Gastroesophageal sphincter (tissue), 3 donors: ENCODE measurements at regions not wholly inside any gene's neighbourhood (a gene's known extent, or its start where the extent isn't known, plus 50 kb on each side); places are given as distances from the start of the nearest gene placed in this dataset.

ENCODE experiments used
- EP300 ChIP-seq: sonication (generic); formaldehyde crosslinking; IDR thresholded peaks from one replicate; pipeline ENCODE4 v1.6.1; 2017; ENCODE audit warnings: antibody characterized with exemption, mild to moderate bottlenecking
- POLR2AphosphoS5 ChIP-seq: sonication (generic); formaldehyde crosslinking; IDR thresholded peaks from one replicate; pipeline ENCODE4 v1.6.1; 2017; ENCODE audit warnings: antibody characterized with exemption
- TF ChIP-seq, protein P1 (sequence below), 4 experiments: fragments of 200-600 bp in 2 of 4; fragments of 450-650 bp in 2 of 4; sonication (generic) in 1 of 4; IDR thresholded peaks; one replicate each; pipeline ENCODE4 v1.5.1; 2017 to 2019; ENCODE audit warnings: antibody characterized with exemption in 4 of 4, mild to moderate bottlenecking in 2 of 4, moderate library complexity in 2 of 4

DNA sequence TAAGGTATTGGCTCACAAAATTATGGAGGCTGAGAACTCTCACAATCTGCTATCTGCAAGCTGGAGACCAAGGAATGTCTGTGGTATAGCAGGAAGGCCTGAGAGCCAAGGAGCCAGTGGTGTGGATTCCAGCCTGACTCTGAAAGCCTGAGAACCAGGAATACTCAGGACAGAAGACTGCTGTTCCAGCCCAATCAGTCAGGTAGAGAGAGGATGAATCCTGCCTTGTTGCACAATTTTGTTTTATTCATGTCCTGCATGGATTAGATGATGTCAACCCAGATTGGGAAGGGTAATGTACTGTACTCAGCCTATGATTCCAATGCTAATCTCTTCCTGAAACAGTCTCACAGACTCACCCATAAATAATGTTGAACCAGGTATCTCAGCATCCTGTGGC lies 312.4 kb upstream of the KCNMB2 start:
- TF ChIP-seq EP300 (no peak), POLR2AphosphoS5 (no peak)
- TF ChIP-seq, protein P1, sequence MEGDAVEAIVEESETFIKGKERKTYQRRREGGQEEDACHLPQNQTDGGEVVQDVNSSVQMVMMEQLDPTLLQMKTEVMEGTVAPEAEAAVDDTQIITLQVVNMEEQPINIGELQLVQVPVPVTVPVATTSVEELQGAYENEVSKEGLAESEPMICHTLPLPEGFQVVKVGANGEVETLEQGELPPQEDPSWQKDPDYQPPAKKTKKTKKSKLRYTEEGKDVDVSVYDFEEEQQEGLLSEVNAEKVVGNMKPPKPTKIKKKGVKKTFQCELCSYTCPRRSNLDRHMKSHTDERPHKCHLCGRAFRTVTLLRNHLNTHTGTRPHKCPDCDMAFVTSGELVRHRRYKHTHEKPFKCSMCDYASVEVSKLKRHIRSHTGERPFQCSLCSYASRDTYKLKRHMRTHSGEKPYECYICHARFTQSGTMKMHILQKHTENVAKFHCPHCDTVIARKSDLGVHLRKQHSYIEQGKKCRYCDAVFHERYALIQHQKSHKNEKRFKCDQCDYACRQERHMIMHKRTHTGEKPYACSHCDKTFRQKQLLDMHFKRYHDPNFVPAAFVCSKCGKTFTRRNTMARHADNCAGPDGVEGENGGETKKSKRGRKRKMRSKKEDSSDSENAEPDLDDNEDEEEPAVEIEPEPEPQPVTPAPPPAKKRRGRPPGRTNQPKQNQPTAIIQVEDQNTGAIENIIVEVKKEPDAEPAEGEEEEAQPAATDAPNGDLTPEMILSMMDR (IDR thresholded peaks at IDR 0.05), result no peak
